Retinal pigment epithelial cell (primary cell): ENCODE measurements at regions not wholly inside any gene's neighbourhood (a gene's known extent, or its start where the extent isn't known, plus 50 kb on each side); places are given as distances from the start of the nearest gene placed in this dataset.

ENCODE experiments used
- DNase-seq: peaks from one replicate; pipeline ENCODE4 v3.0.0-alpha.2; 2010; ENCODE audit warnings: low read depth
- H3K4me3 ChIP-seq: 2 replicates; pipeline ENCODE4 v1.5.1; 2011; ENCODE audit warnings: mild to moderate bottlenecking, low read length, control low read depth, moderate library complexity
- CTCF ChIP-seq: conservative IDR thresholded peaks from 2 replicates; pipeline ENCODE4 v1.5.1; 2011; ENCODE audit warnings: low read depth, low read length, control low read depth, inconsistent platforms

- no peak for TF ChIP-seq CTCF
- DNase-seq = no peak
- no peak overlapping the region for H3K4me3 ChIP-seq
These were observed 213.7 kb upstream of the BMP4 start for GRCh38 chr14:54170301-54170700.

- no peak for TF ChIP-seq CTCF
- no peak for DNase-seq
- H3K4me3 ChIP-seq = no peak overlapping the region
These were observed 215.5 kb upstream of the BMP4 start for GRCh38 chr14:54172114-54172513.

- H3K4me3 ChIP-seq = no peak overlapping the region
- DNase-seq = no peak
- no peak for TF ChIP-seq CTCF
These were observed 215.9 kb upstream of the BMP4 start for GRCh38 chr14:54172562-54172961.

- H3K4me3 ChIP-seq = no peak overlapping the region
- no peak for DNase-seq
- no peak for TF ChIP-seq CTCF
These were observed 217.2 kb upstream of the BMP4 start for GRCh38 chr14:54173802-54174201.

GRCh38 chr14:54174457-54174856, 217.8 kb upstream of the BMP4 start:
- TF ChIP-seq CTCF = no peak
- DNase-seq = no peak
- H3K4me3 ChIP-seq = no peak overlapping the region

GRCh38 chr14:54175298-54175942, 218.8 kb upstream of the BMP4 start:
- peak; percentile 78 for TF ChIP-seq CTCF
- peak; percentile 81 for DNase-seq
- no peak overlapping the region for H3K4me3 ChIP-seq

GRCh38 chr14:54177019-54177418, 219.8 kb upstream of the CDKN3 start:
- no peak for DNase-seq
- no peak overlapping the region for H3K4me3 ChIP-seq
- TF ChIP-seq CTCF = no peak
